Skeletal muscle cell (primary cell): ENCODE measurements at regions not wholly inside any gene's neighbourhood (a gene's known extent, or its start where the extent isn't known, plus 50 kb on each side); places are given as distances from the start of the nearest gene placed in this dataset.

Experiments
- DNase-seq: peaks from one replicate; pipeline ENCODE4 v3.0.0-alpha.2; 2010; ENCODE audit warnings: low read depth
- H3K4me3 ChIP-seq: 2 replicates; pipeline ENCODE4 v1.5.1; 2011; ENCODE audit warnings: low read depth, mild to moderate bottlenecking, control low read depth, low read length, moderate library complexity

GRCh38 chr1:157893686-157894085 lies 52.1 kb upstream of the CD5L start:
- DNase-seq = no peak
- no peak overlapping the region for H3K4me3 ChIP-seq

DNA sequence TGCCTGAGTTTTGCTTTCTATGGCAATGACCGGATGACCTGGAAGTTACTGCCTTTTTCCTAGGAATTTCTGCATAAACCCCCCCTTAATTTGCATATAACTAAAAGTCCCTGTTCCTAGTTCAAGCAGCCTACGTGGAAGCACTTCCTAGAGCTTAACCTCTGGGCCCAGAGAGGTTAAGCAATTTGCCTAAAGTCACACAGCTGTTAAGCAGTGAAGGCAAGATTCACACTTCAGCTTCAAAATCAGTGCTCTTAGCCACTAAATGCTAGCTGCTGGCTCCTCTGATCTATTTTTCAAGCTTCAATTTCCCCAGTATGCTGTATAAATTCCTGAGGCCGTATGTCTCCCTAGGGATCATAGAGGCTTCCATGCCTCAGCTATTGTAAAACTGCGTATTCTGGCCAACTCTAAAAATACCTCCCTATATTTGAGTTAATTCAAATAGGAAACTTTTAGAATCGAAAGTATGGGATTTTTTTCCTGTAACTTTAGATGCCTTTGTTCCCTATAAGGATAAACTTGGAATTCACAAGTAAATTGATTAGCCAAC lies 53.1 kb upstream of the CD5L start:
- peak; percentile 4 for DNase-seq
- no peak overlapping the region for H3K4me3 ChIP-seq

DNA sequence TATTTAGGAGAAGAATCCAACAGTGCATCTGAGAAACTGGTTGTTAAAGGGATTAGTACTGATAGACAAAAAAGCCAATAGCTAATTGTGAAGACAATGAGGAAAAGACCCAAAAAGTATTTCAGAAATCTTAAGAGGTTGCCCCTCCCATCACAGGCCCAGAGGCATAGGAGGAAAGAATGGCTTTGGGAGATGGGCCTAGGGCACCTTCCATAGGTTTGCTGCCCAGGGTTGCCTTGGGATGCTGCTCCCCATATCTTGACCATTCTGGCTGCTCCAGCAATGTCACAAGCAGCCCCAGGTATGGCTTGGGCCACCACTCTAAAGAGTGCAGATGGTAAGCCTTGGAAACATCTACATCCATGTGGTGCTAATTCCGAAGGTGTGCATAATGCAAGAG lies 68.7 kb upstream of the CD5L start:
- DNase-seq = no peak
- H3K4me3 ChIP-seq = no peak overlapping the region

DNA sequence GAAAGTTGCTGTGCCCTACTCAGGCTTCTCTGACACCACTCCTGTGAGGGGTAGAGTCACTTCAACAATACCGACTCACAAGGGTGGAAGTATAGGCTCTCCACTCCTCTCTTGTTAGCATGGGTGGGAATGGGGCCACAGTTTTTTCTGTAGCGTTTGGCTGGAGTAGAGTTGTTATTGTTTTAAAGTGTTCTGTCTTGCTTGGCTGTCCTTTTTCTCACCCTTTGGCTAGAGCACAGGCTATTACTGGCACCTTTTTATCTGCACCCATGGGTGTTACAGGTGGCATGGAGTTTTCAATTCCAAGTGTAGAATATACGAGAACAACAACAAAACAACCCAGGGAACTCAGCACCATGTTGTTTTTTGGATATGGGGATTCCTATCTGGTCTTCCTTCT lies 74.3 kb upstream of the CD5L start:
- no peak overlapping the region for H3K4me3 ChIP-seq
- no peak for DNase-seq

DNA sequence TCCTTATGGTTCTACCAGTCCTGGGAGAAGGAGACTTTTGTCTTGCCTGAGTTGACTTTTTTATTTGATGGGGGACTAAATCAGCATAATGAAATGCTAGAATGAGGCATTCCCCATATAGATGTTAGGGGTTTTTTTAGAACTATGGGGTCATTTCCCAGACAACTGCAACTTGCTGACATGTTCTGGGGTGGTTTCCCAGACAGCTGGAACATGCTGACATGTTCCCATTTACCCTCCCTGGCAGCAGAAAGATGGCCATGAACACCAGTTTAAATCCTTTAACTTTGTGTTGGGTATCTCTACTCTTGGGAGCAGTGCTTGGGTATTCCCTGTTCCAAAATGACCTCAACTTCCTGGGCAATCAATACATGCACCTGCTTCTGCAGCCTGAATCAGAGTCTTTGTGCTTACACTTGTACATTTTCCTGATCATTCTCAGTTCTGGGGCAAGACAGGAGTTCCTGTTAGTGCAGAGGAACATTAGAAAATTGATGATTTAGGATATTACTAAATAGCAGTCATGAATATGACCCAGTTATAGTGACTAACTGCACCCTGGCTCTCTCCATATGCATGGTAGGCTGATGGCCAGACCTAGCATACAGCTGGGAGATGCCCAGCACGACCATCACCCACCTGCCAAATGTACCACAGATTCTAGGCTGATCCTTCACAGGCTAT lies 75.4 kb upstream of the CD5L start:
- DNase-seq = no peak
- H3K4me3 ChIP-seq = no peak overlapping the region

- no peak overlapping the region for H3K4me3 ChIP-seq
- DNase-seq = no peak
These were observed 72.7 kb upstream of the KIRREL1 start for GRCh38 chr1:157920748-157921147.

DNA sequence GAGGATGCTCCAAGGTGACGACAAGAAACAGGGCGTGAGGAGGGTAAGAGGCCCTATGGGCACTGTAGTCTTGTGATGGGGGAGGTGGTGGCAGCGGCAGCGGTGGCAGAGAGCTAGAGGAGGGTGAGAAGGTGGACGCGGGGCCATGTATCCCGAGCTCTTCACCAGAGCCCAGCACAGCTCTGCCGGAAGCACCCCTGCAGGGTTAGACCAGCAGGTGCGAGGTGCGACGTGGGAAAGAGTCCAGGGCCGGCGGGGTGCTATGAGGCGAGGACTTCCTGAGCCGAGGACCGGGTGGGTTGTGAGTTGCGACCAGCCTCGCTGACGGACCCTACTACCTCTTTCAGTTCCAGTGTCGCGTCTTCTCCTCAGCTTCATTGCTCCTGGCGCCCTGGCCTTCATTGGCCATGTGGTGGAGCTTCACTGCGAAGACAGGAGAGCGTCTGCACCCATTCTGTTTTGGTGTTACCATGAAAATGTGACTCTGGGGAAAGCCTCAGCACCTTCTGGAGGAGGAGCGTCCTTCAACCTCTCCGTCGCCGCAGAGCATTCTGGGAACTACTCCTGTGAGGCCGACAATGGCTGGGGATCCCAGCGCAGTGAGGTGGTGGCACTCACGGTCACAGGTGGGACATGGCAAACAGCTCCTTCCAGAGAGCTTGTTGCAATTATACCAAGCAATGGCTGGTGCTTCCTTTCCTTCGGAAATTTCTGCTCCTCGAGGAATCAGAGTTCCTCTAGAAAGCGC lies 67.9 kb upstream of the KIRREL1 start:
- no peak overlapping the region for H3K4me3 ChIP-seq
- DNase-seq = no peak

- peak; percentile 7 for DNase-seq
These were observed 61.4 kb upstream of the KIRREL1 start for GRCh38 chr1:157932069-157932468.

GRCh38 chr1:157937744-157938143 lies 55.7 kb upstream of the KIRREL1 start:
- DNase-seq = no peak

More at GRCh38 chr1:157932069-157932468, 61.4 kb upstream of the KIRREL1 start:
- no peak overlapping the region for H3K4me3 ChIP-seq

GRCh38 chr1:157941939-157942338 lies 51.5 kb upstream of the KIRREL1 start:
- H3K4me3 ChIP-seq = no peak overlapping the region
- no peak for DNase-seq

More at GRCh38 chr1:157937744-157938143, 55.7 kb upstream of the KIRREL1 start:
- no peak overlapping the region for H3K4me3 ChIP-seq
